Endothelial cell of umbilical vein (primary cell): ENCODE measurements at regions not wholly inside any gene's neighbourhood (a gene's known extent, or its start where the extent isn't known, plus 50 kb on each side); places are given as distances from the start of the nearest gene placed in this dataset.
"Not testable (repeated sequence)": the region's sequence is repeated elsewhere in the genome, so short reads cannot be mapped to it uniquely, and the experiment has no call there.

ENCODE experiments used
- EZH2 ChIP-seq: IDR thresholded peaks from 2 replicates; pipeline ENCODE4 v1.6.1; 2012; ENCODE audit warnings: borderline replicate concordance, low read depth, mild to moderate bottlenecking, moderate library complexity, low read length, inconsistent platforms; ENCODE audit not compliant: severe bottlenecking
- MYC ChIP-seq: IDR thresholded peaks from one replicate; pipeline ENCODE4 v1.6.1; 2011; ENCODE audit warnings: mild to moderate bottlenecking, low read depth, low read length
- POLR2A ChIP-seq: IDR thresholded peaks from 2 replicates; pipeline ENCODE4 v1.6.1; 2012; ENCODE audit warnings: low read depth, mild to moderate bottlenecking, control low read depth, low read length
- POLR2AphosphoS5 ChIP-seq: IDR thresholded peaks from 2 replicates; pipeline ENCODE4 v1.6.1; 2012; ENCODE audit warnings: low read depth, mild to moderate bottlenecking, control low read depth, low read length, moderate library complexity; ENCODE audit not compliant: insufficient read depth
- TF ChIP-seq, protein P1 (sequence below), 2 donors: IDR thresholded peaks; 1 replicate in 1 of 2; 2 replicates in 1 of 2; pipeline ENCODE4 v1.5.1; 2011; ENCODE audit warnings: low read length in 2 of 2, mild to moderate bottlenecking in 2 of 2, moderate library complexity in 2 of 2, control low read depth in 1 of 2, inconsistent platforms in 1 of 2, low read depth in 1 of 2; ENCODE audit not compliant: insufficient read depth in 1 of 2; ENCODE audit errors: extremely low read depth in 1 of 2
- TF ChIP-seq, protein P2 (sequence below): IDR thresholded peaks from 2 replicates; pipeline ENCODE4 v1.6.1; 2011; ENCODE audit not compliant: insufficient read depth, insufficient read length

DNA sequence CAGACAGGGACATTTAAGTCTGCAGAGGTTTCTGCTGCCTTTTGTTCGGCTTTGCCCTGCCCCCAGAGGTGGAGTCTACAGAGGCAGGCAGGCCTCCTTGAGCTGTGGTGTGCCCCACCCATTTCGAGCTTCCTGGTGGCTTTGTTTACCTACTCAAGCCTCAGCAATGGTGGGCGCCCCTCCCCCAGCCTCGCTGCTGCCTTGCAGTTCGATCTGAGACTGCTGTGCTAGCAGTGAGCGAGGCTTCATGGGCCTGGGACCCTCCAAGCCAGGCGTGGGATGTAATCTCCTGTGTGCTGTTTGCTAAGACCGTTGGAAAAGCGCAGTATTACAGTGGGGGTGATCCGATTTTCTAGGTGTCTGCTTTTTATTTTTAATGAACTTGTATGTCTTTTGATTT lies 133.6 kb upstream of the NTRK2 start:
- TF ChIP-seq, protein P1, sequence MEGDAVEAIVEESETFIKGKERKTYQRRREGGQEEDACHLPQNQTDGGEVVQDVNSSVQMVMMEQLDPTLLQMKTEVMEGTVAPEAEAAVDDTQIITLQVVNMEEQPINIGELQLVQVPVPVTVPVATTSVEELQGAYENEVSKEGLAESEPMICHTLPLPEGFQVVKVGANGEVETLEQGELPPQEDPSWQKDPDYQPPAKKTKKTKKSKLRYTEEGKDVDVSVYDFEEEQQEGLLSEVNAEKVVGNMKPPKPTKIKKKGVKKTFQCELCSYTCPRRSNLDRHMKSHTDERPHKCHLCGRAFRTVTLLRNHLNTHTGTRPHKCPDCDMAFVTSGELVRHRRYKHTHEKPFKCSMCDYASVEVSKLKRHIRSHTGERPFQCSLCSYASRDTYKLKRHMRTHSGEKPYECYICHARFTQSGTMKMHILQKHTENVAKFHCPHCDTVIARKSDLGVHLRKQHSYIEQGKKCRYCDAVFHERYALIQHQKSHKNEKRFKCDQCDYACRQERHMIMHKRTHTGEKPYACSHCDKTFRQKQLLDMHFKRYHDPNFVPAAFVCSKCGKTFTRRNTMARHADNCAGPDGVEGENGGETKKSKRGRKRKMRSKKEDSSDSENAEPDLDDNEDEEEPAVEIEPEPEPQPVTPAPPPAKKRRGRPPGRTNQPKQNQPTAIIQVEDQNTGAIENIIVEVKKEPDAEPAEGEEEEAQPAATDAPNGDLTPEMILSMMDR (IDR thresholded peaks at IDR 0.05; ENCODE audit: extremely low read depth in 1 of 2, insufficient read depth in 1 of 2, low read depth in 1 of 2, low read length in 2 of 2), result not testable (repeated sequence)
- TF ChIP-seq POLR2A, POLR2AphosphoS5, MYC, EZH2: not testable (repeated sequence)
- TF ChIP-seq, protein P2, sequence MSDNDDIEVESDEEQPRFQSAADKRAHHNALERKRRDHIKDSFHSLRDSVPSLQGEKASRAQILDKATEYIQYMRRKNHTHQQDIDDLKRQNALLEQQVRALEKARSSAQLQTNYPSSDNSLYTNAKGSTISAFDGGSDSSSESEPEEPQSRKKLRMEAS, result not testable (repeated sequence)
